ENCODE measurements at regions not wholly inside any gene's neighbourhood (a gene's known extent, or its start where the extent isn't known, plus 50 kb on each side); places are given as distances from the start of the nearest gene placed in this dataset.

DNA sequence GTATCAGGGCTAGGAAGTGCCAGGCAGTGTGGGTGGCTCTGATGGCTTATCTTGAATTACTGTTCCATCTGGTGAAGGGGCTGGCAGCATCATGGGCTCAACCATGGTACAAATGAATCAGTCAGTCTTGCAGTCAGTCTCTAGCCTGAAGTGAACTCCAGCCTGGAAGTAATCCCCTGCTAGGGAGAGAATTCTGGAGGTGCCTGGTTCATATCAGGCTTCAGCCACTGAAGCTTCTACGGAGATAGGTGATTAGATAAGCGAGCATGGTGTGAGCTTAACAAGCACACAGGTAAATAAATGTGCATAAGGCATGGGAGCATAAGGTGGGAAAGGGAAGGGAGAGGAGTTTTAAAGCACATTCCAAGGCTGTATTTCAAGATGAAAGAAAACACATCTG lies 541.7 kb downstream of the MBD2 start:
- TF ChIP-seq POLR2AphosphoS5 (IDR thresholded peaks at IDR 0.05) = no peak
- TF ChIP-seq POLR2A (IDR thresholded peaks at IDR 0.05) = no peak
- no peak for TF ChIP-seq EP300 (IDR thresholded peaks at IDR 0.05)
- TF ChIP-seq, protein P1, sequence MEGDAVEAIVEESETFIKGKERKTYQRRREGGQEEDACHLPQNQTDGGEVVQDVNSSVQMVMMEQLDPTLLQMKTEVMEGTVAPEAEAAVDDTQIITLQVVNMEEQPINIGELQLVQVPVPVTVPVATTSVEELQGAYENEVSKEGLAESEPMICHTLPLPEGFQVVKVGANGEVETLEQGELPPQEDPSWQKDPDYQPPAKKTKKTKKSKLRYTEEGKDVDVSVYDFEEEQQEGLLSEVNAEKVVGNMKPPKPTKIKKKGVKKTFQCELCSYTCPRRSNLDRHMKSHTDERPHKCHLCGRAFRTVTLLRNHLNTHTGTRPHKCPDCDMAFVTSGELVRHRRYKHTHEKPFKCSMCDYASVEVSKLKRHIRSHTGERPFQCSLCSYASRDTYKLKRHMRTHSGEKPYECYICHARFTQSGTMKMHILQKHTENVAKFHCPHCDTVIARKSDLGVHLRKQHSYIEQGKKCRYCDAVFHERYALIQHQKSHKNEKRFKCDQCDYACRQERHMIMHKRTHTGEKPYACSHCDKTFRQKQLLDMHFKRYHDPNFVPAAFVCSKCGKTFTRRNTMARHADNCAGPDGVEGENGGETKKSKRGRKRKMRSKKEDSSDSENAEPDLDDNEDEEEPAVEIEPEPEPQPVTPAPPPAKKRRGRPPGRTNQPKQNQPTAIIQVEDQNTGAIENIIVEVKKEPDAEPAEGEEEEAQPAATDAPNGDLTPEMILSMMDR (IDR thresholded peaks at IDR 0.05) = no peak
- DNase-seq (ENCODE audit: low spot score in 2 of 2) = no peak
- WGBS = 49% methylated on average over 2 of the region's 2 CpGs
- H3K9me3 ChIP-seq = no peaks in the 10 kb centered on the region
- H3K36me3 ChIP-seq = no peaks in the 10 kb centered on the region
- no peaks in the 10 kb centered on the region for H3K4me1 ChIP-seq
- H3K27me3 ChIP-seq = no peaks in the 10 kb centered on the region
- H3K4me3 ChIP-seq = no peak overlapping the region
- H3K27ac ChIP-seq = no peak overlapping the region

DNA sequence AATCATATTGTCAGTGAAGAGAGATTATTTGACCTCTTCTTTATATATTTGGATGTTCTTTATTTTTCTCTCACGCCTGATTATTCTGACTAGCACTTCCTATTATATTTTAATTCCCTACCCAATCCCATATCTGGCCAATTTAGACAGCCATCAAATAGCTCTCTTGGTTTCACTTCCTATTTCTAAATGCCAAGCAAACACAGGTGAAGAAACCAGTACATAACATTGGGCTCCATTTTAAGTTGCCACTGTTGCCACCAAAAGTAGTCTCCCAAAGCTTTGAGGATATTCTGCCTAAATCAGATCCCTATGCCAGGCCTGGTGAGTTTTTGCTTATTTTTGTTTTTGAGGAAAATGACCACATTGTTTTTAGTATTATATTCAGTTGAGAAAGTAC lies 547.0 kb downstream of the MBD2 start:
- Histone ChIP-seq H3K27me3 (no peaks in the 10 kb centered on the region), H3K4me1 (no peaks in the 10 kb centered on the region), H3K4me3 (no peak overlapping the region), H3K9me3 (no peaks in the 10 kb centered on the region), H3K27ac (no peak overlapping the region), H3K36me3 (no peaks in the 10 kb centered on the region)
- WGBS = 89% methylated on average over 1 of the region's 1 CpG
- TF ChIP-seq POLR2AphosphoS5 (IDR thresholded peaks at IDR 0.05) (no peak), POLR2A (IDR thresholded peaks at IDR 0.05) (no peak)
- DNase-seq (ENCODE audit: low spot score in 2 of 2) = no peak

GRCh38 chr18:53665701-53666100 lies 558.8 kb downstream of the MBD2 start:
- Histone ChIP-seq H3K27me3 (no peaks in the 10 kb centered on the region), H3K27ac (no peak overlapping the region), H3K9me3 (peaks cover 9% of the 10 kb centered on the region), H3K4me3 (no peak overlapping the region), H3K36me3 (no peaks in the 10 kb centered on the region), H3K4me1 (no peaks in the 10 kb centered on the region)
- WGBS = 80% methylated on average over 4 of the region's 4 CpGs
- TF ChIP-seq POLR2AphosphoS5 (IDR thresholded peaks at IDR 0.05) (no peak), POLR2A (IDR thresholded peaks at IDR 0.05) (no peak), EP300 (IDR thresholded peaks at IDR 0.05) (no peak)
- TF ChIP-seq, protein P1 (IDR thresholded peaks at IDR 0.05) = no peak
- no peak for DNase-seq (ENCODE audit: low spot score in 2 of 2)

DNA sequence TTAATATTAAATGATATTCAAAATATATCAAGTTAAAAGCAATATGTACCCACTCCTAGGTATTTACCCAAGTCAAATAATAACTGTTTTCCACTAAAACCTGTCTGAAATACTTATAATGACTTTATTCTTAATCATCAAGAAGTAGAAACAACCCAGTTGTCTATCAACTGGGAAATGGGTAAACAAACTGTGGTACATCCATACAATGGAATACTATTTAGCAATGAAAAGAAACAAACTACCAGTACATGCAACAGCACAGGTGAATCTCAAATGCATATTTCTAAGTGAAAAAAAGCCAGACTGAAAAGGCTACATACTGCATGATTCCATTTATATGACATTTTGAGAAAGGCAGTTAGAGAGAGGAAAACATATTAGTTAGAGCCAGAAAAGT lies 559.9 kb downstream of the MBD2 start:
- Histone ChIP-seq H3K9me3 (peaks cover 9% of the 10 kb centered on the region), H3K27me3 (no peaks in the 10 kb centered on the region), H3K4me1 (no peaks in the 10 kb centered on the region), H3K27ac (no peak overlapping the region), H3K4me3 (no peak overlapping the region), H3K36me3 (no peaks in the 10 kb centered on the region)
- no peak for DNase-seq (ENCODE audit: low spot score in 2 of 2)
- no peak for TF ChIP-seq POLR2AphosphoS5 (IDR thresholded peaks at IDR 0.05)
- no peak for TF ChIP-seq EP300 (IDR thresholded peaks at IDR 0.05)
- TF ChIP-seq POLR2A (IDR thresholded peaks at IDR 0.05) = no peak
- TF ChIP-seq, protein P1 (IDR thresholded peaks at IDR 0.05) = no peak

DNA sequence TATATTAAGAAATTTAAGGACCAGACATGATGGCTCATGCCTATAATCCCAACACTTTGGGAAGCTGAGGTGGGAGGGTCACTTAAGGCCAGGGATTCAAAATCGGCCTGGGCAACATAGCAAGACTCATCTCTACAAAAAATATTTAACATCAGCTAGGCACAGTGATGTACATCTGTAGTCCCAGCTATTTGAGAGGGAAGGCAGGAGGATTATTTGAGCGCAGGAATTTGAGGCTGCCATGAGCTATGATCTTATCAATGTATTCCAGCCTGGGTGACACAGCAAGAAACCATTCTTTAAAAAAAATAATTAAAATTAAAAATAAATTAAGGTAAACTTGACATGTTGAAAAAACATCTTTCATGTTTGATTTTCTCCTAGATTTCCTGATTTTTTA lies 564.2 kb downstream of the MBD2 start:
- Histone ChIP-seq H3K4me1 (no peaks in the 10 kb centered on the region), H3K4me3 (no peak overlapping the region), H3K27ac (no peak overlapping the region), H3K36me3 (no peaks in the 10 kb centered on the region), H3K9me3 (peaks cover 7% of the 10 kb centered on the region), H3K27me3 (no peaks in the 10 kb centered on the region)
- DNase-seq (ENCODE audit: low spot score in 2 of 2) = no peak
- WGBS = 74% methylated on average over 2 of the region's 2 CpGs
- no peak for TF ChIP-seq POLR2A (IDR thresholded peaks at IDR 0.05)
- TF ChIP-seq POLR2AphosphoS5 (IDR thresholded peaks at IDR 0.05) = no peak
- TF ChIP-seq EP300 (IDR thresholded peaks at IDR 0.05) = no peak
- TF ChIP-seq, protein P1 (IDR thresholded peaks at IDR 0.05) = no peak

- WGBS = 71% methylated on average over 2 of the region's 2 CpGs
- Histone ChIP-seq H3K4me1 (no peaks in the 10 kb centered on the region), H3K27me3 (no peaks in the 10 kb centered on the region), H3K36me3 (no peaks in the 10 kb centered on the region), H3K9me3 (peaks cover 2% of the 10 kb centered on the region), H3K4me3 (no peak overlapping the region), H3K27ac (no peak overlapping the region)
- TF ChIP-seq POLR2AphosphoS5 (IDR thresholded peaks at IDR 0.05) (no peak), EP300 (IDR thresholded peaks at IDR 0.05) (no peak), POLR2A (IDR thresholded peaks at IDR 0.05) (no peak)
- TF ChIP-seq, protein P1 (IDR thresholded peaks at IDR 0.05) = no peak
- no peak for DNase-seq (ENCODE audit: low spot score in 2 of 2)
Observed at GRCh38 chr18:53657257-53657656, 567.2 kb downstream of the MBD2 start.
